ENCODE measurements at regions not wholly inside any gene's neighbourhood (a gene's known extent, or its start where the extent isn't known, plus 50 kb on each side); places are given as distances from the start of the nearest gene placed in this dataset.

DNA sequence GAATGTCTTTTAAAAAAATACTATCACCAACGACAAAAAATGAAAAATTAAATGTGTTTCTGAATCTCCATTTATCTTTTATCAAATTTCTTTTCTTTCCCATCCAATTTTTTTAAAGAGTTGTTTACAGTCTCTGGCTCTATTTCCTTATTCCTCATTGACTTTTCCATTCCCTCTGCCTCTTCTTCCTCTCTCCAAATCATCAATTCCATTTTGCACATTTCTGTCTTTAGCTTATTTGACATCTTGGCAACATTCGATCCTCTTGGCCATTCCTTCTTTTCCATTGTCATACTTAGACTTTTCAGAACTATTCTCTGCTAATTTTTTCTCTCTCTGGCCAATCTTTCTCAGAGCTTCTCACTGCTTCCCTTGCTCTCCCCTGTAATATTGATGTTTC is 497.6 kb downstream of the PLPP3 start:
- TF ChIP-seq SPI1 (IDR thresholded peaks at IDR 0.05; ENCODE audit: borderline replicate concordance, low read depth) (no peak), POLR2AphosphoS5 (IDR thresholded peaks at IDR 0.05; ENCODE audit: low read depth) (no peak), REST (IDR thresholded peaks at IDR 0.05; ENCODE audit: insufficient replicate concordance, low read depth) (no peak)
- TF ChIP-seq, protein P1, sequence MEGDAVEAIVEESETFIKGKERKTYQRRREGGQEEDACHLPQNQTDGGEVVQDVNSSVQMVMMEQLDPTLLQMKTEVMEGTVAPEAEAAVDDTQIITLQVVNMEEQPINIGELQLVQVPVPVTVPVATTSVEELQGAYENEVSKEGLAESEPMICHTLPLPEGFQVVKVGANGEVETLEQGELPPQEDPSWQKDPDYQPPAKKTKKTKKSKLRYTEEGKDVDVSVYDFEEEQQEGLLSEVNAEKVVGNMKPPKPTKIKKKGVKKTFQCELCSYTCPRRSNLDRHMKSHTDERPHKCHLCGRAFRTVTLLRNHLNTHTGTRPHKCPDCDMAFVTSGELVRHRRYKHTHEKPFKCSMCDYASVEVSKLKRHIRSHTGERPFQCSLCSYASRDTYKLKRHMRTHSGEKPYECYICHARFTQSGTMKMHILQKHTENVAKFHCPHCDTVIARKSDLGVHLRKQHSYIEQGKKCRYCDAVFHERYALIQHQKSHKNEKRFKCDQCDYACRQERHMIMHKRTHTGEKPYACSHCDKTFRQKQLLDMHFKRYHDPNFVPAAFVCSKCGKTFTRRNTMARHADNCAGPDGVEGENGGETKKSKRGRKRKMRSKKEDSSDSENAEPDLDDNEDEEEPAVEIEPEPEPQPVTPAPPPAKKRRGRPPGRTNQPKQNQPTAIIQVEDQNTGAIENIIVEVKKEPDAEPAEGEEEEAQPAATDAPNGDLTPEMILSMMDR (IDR thresholded peaks at IDR 0.05; ENCODE audit: insufficient read depth, low read length), result no peak
